ENCODE measurements at regions not wholly inside any gene's neighbourhood (a gene's known extent, or its start where the extent isn't known, plus 50 kb on each side); places are given as distances from the start of the nearest gene placed in this dataset.
A peak's percentile ranks its signal among the peaks of the same experiment; 100 is the strongest.
"Not testable (repeated sequence)": the region's sequence is repeated elsewhere in the genome, so short reads cannot be mapped to it uniquely, and the experiment has no call there.

DNA sequence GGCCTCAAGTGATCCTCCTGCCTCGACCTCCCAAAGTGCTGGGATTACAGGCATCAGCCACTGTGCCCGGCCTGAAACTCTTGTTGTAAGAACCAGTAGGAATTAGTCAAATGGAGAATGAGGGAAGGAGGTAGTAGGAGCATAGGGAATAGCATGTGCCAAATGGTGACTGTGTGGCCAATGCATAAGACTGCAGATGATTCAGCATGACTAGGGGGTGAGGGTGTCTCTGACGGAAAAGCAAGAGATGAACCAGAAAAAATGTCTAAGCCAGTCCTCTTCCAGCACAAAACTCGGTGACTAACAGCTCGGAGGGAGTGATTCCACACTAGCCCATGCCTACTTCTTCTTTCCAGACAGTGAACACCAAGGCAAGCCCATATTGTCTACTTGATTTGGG, 58.2 kb upstream of the DUSP21 start:
- no peak for DNase-seq

DNA sequence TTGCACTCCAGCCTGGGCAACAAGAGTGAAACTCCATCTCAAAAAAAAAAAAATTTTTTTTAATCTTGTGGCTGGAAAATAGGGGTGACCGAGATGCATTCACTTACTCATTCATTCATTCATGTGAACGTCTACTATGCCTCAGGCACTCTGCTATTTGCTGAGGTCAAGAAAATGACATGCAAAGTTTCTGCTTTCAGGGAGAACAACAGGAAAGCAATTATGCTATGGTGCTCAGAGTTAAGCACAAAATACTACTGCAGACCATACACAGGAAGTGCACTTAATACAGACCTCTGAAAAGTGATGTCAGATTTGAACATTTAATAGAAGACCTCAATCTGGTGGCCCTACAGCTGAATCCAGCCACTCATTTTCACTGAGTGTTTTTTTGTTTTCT, 59.6 kb upstream of the DUSP21 start:
- no peak for DNase-seq

DNA sequence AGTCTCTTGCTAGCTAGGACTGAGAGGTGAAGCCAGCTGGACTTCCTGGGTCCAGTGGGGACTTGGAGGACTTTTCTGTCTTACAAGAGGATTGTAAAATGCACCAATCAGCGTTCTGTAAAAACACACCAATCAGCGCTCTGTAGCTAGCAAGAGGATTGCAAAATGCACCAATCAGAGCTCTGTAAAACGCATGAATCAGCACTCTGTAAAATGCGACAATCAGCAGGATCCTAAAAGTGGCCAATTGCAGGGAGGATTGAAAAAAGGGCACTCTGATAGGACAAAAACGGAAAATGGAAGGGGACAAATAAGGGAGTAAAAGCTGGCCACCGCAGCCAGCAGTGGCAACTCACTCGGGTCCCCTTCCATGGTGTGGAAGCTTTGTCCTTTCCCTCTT, 65.6 kb upstream of the DUSP21 start:
- DNase-seq: no peak

DNA sequence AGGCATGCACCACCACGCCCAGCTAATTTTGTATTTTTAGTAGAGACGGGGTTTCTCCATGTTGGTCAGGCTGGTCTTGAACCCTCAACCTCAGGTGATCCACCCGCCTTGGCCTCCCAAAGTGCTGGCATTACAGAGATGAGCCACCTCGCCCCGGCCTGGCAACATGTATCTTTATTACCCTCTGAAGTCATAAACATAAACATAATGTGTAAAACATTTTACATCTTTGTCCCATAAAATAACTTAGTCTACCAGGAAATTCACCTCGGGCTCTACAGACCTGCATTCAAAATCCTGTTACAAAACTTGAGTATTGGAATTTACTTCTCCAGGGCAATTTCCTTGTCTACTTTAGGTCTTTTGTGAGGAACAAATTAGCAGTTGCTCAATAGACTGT, 68.1 kb upstream of the DUSP21 start:
- no peak for DNase-seq

DNA sequence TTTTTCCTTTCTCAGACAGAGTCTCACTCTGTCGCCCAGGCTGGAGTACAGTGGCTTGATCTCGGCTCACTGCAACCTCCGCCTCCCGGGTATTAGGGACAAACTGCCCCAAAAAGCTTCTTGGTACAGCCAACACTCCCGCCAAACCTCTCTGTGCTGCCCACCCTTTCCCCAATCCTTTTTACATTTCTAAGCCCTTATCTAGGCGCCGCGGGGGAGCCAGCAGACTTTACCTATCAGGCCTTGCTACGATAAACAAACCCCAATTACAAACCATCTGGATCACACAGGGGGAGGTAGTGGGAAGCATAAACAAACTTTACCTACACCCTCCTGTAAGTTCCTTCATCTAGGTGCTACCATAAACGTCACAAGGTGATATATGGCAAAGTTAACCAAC, 69.8 kb upstream of the DUSP21 start:
- DNase-seq: not testable (repeated sequence)

DNA sequence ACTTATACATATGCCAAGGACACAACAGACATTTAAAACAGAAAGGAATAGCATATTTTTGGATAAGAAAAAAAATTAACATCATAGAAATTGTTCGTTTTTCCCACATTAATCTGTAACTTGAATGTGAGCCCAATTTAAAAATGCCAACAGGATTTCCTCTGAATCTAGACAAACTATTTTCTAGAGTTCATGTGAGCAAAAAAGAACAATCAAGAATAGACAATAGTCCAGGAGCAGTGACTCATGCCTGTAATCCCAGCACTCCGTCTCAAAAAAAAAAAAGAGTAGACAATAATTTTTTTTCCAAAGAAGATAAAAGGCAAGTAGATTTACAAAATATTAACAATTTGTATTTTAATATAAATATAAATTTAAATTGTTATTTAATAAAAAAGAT, 73.7 kb upstream of the DUSP21 start:
- no peak for DNase-seq

DNA sequence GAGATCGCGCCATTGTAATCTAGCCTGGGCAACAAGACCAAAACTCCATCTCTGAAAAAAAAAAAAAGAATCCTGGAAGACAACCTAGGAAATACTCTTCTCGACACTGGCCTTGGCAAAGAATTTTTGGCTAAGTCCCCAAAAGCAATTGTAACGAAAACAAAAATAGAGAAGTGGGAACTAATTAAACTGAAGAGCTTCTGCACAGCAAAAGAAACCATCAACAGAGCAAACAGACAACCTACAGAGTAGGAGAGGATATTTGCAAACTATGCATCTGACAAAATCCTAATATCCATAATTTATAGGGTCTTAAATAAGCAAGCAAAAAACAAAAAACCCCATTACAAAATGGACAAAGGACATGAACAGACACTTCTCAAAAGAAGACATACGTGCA, 76.5 kb upstream of the DUSP21 start:
- DNase-seq: no peak

DNA sequence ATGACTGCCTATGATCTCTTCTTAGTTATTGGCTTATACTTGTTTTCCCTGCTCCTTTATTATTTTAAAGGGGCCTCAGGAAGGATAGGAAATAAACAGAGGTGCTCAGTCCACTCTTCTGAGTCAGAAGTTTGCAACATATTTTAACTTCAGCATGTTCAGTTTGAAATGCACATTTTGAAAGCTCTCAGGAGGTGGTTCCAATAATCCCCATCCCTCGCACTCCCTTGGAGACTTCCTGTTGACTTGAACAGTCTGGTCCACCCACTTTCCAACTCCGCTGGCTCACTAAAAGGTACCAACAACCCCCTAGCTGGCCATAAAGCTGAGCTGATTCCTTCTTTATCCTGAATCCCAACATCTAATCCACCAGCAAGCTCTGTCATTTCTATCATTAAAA, 78.3 kb upstream of the DUSP21 start:
- no peak for DNase-seq

DNA sequence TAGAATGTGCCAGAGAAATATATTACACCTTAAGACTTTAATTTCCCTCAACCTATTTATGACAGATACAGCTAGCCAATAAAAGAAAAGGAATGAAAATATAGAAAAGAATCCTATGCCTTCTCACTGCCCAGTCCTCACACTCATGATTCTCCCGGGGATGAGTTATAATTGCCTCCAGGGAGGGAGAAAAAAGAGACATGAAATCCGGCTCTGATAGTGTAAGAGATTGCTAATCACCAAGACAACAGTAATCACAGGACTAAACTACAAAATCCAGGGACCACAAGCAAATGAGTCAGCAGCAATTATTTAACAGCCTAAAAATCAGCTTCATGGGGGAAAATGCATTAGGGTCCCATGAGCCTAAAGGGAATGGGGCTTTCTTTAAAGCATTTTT, 95.9 kb upstream of the DUSP21 start:
- no peak for DNase-seq

DNA sequence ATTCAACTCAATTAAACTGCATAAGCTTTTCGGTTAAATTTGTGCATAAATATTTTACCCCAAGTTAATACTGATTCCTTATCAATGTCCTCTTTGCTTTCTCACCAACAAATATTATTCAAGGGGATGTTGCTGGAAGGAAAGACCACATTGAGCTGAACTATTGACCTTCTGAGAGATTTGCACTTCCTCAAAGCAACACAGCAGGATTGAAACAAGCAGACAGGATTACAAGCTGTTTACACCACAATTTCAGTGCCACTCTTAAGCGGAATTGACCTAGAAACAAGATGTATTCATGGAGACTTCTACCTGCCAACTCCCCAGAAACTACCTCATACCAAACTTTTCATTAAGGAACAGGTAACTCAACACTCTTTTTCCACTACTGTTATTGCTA, 96.5 kb upstream of the DUSP21 start:
- DNase-seq: peak; percentile 3 to 13

DNA sequence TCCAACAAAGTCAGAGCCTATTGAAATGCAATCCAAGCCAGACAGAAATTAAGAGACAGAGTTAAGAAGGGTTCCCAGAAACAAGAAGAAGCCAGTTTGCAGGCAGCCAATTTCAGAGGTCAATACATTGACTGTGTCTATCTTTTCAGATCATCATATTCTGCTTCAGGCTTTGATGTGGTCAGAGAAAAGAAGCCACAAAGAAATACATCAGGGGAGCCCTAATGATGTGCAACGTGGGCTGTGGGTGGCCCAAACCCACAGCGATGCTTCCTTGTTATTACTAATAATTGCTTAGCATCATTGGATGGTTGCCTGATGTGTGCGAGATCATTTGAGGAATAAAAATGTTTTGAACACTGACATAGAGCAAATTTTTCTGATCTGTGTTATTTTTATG, 99.0 kb upstream of the DUSP21 start:
- DNase-seq: no peak

DNA sequence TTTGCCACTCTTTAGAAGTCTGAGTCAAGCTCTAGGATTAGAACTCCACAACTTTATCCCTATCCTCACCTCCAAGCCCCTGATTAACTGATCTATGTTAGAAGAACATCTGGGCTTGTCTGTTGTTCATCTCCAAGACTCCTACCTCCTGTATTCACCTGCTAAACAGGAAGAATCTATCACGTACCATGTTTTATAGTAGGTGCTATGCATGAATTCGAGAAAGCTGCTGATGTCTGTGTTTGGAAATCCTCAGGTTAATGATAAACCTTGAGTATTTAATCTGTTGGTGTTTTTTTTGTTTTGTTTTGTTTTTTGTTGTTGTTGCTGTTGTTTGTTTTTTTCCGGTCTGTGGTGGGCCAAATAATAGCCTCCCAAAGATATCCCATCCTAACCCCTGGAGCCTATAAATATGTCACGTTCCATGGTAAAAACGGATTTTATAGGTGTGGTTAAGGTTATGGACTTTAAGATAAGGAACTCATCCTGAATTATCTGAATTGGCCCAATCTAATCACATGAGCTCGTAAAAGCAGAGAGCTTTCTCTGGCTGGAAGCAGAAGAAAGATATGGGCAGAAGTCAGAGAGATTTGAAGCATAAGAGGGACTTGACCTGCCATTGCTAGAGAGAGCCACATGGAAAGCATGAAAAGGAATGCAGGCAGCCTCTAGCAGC, 101.2 kb upstream of the DUSP21 start:
- no peak for DNase-seq

DNA sequence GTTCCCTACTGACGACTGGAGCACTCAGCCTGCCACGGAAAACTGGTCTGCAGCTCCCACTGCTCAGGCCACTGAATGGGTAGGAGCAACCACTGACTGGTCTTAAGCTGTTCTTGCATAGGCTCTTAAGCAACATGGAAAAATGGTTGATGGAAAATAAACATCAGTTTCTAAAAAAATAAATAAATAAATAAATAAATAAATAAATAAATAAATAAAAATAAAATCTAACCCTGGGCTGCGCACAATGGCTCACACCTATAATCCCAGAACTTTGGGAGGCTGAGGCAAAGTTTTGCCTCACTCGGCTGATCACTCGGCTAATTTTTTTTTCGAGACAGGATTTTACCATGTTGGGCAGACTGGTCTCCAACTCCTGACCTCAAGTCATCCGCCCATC, 102.0 kb upstream of the DUSP21 start:
- DNase-seq: not testable (repeated sequence)

DNA sequence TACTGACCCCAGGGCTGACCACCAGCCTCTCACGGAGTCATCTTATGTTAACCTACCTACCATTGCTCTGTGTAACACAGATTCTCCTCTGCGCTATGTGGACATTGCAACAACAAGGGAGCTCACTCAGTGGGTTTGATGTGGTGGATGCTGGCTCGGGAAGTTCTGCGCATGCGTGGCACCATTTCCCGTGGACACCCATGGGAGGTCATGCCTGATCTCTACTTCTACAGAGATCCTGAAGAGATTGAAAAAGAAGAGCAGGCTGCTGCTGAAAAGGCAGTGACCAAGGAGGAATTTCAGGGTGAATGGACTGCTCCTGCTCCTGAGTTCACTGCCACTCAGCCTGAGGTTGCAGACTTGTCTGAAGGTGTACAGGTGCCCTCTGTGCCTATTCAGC, 102.4 kb upstream of the DUSP21 start:
- DNase-seq: not testable (repeated sequence)

DNA sequence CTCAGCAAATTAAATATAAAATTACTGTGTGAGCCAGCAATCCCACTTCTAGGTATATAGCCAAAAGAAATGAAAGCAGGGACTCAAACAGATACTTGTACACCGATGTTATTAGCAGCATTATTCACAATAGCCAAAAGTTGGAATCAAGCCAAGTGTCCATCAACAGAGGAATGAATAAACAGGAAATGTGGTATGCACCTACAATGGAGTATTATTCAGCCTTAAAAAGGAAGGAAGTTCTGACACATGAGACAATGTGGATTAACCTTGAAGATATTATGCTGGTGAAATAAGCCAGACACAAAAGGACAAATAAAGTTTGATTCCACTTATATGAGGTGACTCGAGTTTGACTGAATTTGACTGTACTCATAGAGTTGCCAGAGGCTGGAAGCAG, 108.3 kb upstream of the DUSP21 start:
- DNase-seq: no peak

DNA sequence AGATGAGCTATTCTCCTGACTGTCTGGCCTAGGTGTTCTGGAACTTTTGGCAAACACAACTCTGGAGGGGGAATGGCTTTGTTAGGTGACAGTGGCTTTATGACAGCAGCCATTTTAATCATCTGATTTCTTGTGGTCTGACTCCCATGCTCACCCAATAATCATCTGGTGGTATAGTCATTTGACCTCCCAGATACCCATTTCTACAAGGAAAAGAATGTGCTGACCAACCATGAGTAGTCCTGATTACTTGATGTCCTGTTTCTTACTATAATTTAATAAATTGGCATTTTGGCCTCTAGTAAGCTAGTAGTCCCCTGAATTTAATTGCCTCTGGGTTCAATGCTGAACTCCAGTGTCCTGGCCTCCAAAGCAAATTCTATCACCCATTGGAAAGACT, 109.9 kb upstream of the DUSP21 start:
- DNase-seq: no peak

DNA sequence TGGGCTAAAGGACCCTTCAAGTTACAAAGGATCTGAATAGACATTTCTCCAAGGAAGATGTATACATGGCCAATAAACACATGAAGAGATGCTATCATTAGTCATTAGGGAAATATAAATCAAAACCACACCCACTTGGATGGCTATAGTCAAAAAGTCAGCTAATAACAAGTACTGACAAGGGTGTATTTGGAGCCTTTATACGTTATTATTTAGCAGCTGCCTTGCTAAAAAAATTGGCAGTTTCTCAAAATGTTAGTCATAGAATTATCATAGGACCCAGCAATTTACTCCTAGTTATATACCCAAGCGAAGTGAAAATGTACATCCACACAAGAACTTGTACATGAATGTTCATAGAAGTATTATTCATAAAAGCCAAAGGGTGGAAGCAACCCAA, 112.7 kb upstream of the DUSP21 start:
- DNase-seq: no peak

DNA sequence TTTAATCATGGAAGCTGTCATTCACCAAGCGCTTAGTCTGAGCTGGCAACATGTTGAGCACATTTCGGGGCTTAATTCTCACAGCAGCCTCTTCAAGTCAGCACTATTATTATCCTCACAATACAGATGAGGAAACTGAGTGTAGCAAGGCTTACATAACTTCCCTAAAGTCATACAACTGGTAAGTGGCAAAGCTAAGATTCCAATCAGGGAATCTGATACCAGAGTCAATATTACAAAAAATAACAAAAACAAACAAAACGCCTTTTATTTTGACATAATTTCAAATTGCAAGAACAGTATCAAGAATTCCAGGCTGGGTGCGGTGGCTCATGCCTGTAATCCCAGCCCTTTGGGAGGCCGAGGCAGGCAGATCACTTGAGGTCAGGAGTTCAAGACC, 120.4 kb upstream of the DUSP21 start:
- DNase-seq: no peak

DNA sequence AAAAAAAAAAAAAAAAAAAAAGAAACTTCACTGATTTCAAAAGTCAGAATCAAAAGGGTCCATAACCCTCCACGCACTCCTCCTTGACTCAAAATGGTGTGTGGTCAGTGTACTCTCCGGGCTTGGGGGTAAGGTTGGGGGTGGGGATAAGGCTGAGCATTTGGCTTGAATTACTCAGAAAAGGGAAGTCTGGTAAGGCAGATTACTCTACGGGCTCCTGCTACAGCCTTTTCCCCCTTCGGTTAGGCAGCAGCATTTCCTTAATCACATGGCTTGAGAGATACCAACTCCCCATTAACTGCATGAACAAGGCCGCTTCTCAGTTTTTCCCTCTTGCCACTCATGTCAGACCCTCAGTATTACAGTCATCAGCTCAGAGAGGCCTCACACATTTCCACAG, 135.4 kb upstream of the DUSP21 start:
- peak; percentile 55 to 67 for DNase-seq

DNA sequence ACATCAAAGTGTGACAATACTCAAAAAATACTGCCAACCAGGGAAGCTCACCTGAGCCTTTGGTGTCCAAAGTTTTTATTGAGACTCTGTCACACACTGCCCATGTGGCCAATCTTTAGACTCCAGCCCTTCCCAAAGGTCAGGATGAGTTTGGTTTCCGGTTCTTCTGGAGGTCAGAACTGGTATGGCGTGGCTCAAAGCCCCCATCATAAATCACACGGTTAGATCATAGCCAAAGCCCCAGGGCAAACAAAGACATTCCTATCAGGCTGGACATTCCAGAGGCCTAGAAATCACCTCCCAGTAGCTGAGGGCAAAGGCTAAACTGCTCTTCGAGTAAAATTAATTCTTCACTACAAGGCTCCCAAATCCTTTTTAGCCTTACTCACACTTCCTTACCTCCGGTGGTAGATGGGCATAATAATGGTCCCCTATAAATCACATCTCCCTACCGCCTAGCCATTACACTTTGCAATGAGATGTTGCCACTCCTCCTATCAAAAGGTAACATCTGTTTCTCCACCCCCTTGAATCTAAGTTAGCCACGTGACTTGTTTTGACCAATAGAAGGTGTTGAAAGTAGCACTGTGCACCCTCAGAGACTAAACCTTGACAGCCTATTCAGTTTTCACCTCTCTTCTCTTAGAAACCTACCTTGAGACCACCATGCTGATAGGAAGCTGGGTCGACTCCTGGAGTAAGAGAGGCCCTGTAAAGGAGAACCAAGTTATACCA, 137.8 kb upstream of the DUSP21 start:
- no peak for DNase-seq

DNA sequence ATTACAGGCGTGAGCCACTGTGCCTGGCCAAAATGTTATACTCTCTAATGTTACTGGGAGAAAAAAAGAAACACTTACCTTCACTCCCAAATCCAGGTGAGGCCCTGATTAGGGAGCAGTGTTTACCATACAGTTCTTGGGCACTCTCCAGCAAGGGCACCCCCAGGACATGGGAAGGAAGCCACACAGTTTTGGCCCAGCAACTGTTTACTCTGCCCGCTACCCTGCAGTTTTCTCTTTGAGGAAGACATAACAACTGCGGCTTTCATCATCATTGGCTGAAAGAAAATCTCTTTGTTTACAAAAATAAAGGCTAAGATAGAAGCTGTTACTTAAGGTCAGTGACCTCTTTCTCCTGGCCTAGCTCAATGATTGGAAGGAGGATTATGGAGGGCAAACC, 145.5 kb upstream of the DUSP21 start:
- no peak for DNase-seq

DNA sequence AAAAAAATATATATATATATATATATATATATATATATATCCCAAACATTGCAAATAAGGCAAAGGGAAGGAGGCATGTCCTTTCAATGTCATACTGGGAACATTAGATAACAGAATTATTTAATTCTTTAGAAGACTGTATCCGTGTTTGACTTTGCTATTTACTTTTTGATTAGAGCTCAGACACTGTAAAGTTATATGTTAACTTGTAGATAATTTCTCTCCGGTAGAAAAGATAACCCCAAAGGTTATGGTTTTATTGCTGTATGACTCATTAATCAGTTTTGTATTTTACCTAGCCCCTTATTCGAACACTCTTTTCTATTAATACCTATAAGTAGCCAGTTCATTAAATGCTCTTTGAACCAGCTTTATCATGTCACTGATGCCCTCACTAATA, 150.6 kb upstream of the DUSP21 start:
- no peak for DNase-seq

DNA sequence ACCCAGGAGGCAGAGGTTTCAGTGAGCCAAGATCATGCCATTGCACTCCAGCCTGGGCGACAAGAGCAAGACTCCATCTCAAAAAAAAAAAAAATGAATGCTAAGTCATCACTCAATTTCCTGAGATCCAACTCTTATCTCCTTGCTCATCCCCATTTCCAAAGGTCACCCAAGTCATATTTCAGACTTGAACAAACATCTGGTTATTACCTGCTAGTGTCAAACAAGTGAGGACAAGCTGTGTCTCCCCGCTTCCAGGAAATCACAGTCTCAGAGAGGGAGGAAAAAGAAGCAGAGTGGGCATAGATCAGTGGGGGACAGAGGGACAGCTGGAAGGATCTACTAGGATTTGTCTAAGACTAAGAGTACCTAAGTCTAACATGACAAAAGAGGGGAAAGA, 147.5 kb upstream of the FUNDC1 start:
- no peak for DNase-seq

DNA sequence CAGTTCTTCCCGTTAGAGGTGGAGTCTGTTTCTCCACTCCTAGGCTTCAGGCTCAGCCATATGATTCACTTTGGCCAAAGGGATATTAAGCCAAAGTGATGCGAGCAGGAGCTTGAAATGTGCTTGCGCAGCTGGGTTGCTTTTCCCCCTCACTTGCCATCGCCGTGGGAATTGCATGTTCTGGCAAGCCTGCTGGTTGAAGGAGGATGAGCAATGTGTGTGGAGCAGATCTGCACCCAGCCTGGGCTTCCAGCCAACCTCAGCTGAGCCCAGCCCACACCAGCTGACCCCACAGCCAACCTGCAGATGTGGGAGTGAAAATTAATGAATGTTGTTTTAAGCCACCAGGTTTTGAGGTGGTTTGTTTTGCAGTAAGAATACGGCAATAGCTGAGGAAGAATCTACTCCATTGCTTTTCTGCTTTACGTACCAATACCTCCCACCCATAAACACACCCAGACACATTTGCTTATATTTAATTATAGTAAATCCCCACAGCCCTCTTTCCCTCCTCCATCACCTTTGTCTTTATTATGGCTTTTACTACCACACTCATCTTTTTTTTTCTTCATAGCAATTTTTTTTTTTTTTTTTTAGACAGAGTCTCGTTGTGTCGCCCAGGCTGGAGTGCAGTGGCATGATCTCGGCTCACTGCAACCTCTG, 132.8 kb upstream of the FUNDC1 start:
- DNase-seq: no peak

DNA sequence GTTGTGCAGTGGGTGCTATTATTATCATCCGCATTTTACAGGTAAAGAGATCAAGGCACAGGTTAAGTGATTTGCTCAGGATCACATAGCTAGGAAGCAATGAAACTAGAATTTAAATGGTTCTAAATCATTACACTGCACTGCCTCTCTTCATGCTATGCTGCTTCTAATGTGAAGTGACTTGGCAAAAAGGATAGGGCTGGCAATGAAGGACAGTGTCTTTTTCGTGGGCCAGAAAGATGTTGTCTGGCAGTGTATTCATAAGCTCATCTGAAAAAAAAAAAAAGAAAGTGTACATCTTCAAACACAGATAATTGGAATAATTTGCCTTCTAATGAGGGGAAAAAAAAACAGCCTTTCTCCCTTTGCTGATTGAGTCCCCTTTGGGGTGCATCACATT, 132.2 kb upstream of the FUNDC1 start:
- no peak for DNase-seq

All from Kasumi-1 (cell line).